ENCODE measurements at regions not wholly inside any gene's neighbourhood (a gene's known extent, or its start where the extent isn't known, plus 50 kb on each side); places are given as distances from the start of the nearest gene placed in this dataset.

DNA sequence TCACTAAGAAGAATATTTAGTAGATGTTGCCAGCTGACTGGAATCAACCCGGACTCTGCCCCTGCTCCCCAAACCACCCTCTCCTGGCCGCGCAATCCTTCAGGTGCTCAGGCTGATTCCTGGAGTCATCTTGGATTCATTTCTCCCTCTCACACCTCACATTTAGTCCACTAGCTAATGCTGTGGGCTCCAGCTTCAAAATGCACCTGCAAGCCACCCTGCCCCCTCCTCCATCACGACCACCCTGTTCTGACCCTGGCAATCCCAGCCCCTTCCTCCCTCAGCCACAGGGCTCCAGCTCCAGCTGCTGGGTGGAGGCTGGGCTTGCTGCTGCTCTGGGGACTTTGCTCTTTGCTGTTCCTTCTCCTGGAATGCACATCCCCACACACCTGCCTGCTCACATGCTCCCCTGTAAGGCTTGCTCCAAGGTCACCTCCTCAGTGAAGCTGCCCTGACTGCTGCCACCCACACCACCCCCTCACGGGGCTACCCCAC lies 61.3 kb upstream of the SH3RF3 start (continued):
- no peak for TF ChIP-seq MGA (IDR thresholded peaks at IDR 0.05)
- TF ChIP-seq ZNF253 (CRISPR knock-in tag; conservative IDR thresholded peaks at IDR 0.05) = no peak
- TF ChIP-seq, protein P1, sequence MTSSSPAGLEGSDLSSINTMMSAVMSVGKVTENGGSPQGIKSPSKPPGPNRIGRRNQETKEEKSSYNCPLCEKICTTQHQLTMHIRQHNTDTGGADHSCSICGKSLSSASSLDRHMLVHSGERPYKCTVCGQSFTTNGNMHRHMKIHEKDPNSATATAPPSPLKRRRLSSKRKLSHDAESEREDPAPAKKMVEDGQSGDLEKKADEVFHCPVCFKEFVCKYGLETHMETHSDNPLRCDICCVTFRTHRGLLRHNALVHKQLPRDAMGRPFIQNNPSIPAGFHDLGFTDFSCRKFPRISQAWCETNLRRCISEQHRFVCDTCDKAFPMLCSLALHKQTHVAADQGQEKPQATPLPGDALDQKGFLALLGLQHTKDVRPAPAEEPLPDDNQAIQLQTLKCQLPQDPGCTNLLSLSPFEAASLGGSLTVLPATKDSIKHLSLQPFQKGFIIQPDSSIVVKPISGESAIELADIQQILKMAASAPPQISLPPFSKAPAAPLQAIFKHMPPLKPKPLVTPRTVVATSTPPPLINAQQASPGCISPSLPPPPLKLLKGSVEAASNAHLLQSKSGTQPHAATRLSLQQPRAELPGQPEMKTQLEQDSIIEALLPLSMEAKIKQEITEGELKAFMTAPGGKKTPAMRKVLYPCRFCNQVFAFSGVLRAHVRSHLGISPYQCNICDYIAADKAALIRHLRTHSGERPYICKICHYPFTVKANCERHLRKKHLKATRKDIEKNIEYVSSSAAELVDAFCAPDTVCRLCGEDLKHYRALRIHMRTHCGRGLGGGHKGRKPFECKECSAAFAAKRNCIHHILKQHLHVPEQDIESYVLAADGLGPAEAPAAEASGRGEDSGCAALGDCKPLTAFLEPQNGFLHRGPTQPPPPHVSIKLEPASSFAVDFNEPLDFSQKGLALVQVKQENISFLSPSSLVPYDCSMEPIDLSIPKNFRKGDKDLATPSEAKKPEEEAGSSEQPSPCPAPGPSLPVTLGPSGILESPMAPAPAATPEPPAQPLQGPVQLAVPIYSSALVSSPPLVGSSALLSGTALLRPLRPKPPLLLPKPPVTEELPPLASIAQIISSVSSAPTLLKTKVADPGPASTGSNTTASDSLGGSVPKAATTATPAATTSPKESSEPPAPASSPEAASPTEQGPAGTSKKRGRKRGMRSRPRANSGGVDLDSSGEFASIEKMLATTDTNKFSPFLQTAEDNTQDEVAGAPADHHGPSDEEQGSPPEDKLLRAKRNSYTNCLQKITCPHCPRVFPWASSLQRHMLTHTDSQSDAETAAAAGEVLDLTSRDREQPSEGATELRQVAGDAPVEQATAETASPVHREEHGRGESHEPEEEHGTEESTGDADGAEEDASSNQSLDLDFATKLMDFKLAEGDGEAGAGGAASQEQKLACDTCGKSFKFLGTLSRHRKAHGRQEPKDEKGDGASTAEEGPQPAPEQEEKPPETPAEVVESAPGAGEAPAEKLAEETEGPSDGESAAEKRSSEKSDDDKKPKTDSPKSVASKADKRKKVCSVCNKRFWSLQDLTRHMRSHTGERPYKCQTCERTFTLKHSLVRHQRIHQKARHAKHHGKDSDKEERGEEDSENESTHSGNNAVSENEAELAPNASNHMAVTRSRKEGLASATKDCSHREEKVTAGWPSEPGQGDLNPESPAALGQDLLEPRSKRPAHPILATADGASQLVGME (CRISPR knock-in tag; IDR thresholded peaks at IDR 0.05) = no peak
- TF ChIP-seq ZBTB7A (IDR thresholded peaks at IDR 0.05; ENCODE audit: borderline replicate concordance, control insufficient read depth, low read depth, low read length) = no peak
- TF ChIP-seq CBX3 (IDR thresholded peaks at IDR 0.05; ENCODE audit: borderline replicate concordance in 1 of 2, low read length in 2 of 2) = no peak
- TF ChIP-seq, protein P2, sequence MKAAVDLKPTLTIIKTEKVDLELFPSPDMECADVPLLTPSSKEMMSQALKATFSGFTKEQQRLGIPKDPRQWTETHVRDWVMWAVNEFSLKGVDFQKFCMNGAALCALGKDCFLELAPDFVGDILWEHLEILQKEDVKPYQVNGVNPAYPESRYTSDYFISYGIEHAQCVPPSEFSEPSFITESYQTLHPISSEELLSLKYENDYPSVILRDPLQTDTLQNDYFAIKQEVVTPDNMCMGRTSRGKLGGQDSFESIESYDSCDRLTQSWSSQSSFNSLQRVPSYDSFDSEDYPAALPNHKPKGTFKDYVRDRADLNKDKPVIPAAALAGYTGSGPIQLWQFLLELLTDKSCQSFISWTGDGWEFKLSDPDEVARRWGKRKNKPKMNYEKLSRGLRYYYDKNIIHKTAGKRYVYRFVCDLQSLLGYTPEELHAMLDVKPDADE (conservative IDR thresholded peaks at IDR 0.05; ENCODE audit: control insufficient read depth, low read depth, low read length) = no peak
- TF ChIP-seq GABPA (tag; conservative IDR thresholded peaks at IDR 0.05; ENCODE audit: low read depth) = no peak
- TF ChIP-seq MECOM (CRISPR knock-in tag; IDR thresholded peaks at IDR 0.05) = no peak
- TF ChIP-seq FOXK1 (CRISPR knock-in tag; IDR thresholded peaks at IDR 0.05; ENCODE audit: borderline replicate concordance) = no peak
